Heart right ventricle (tissue), 16 donors: ENCODE measurements at regions not wholly inside any gene's neighbourhood (a gene's known extent, or its start where the extent isn't known, plus 50 kb on each side); places are given as distances from the start of the nearest gene placed in this dataset.

Experiments
- ATAC-seq, 8 donors: fragments of 200-7000 bp; cut with Tn5 transposase; one replicate each; pipeline ENCODE4 v1.9.1; 2020; ENCODE audit warnings: mild to moderate bottlenecking in 8 of 8, moderate library complexity in 8 of 8, moderate number of reproducible peaks in 1 of 8
- DNase-seq, 2 donors: peaks; one replicate each; pipeline ENCODE4 v3.0.0-alpha.2; 2020
- H3K27ac ChIP-seq, 10 donors: fragments of 200-600 bp; sonication (generic) in 2 of 10; one replicate each; pipeline versions ENCODE4 v1.5.0 to v1.8.0; 2020 to 2022; ENCODE audit warnings: mild to moderate bottlenecking in 3 of 10
- H3K27me3 ChIP-seq, 7 donors: fragments of 200-600 bp; one replicate each; pipeline ENCODE4 v1.8.0; 2021 to 2022; ENCODE audit warnings: mild to moderate bottlenecking in 2 of 7
- H3K36me3 ChIP-seq, 9 donors: fragments of 200-600 bp; sonication (generic) in 1 of 9; one replicate each; pipeline versions ENCODE4 v1.5.0 to v1.8.0; 2020 to 2022; ENCODE audit warnings: mild to moderate bottlenecking in 2 of 9
- H3K4me1 ChIP-seq, 9 donors: fragments of 200-600 bp; sonication (generic) in 1 of 9; one replicate each; pipeline versions ENCODE4 v1.5.0 to v1.8.0; 2020 to 2022; ENCODE audit warnings: mild to moderate bottlenecking in 4 of 9
- H3K4me3 ChIP-seq, 10 donors: fragments of 200-600 bp; sonication (generic) in 2 of 10; one replicate each; pipeline versions ENCODE4 v1.5.0 to v1.8.0; 2020 to 2022; ENCODE audit warnings: mild to moderate bottlenecking in 7 of 10, moderate library complexity in 2 of 10
- H3K9me3 ChIP-seq, 11 donors: fragments of 200-600 bp in 10 of 11; sonication (generic) in 2 of 11; one replicate each; pipeline versions ENCODE4 v1.5.0 to v1.8.0; 2013 to 2022; ENCODE audit warnings: mild to moderate bottlenecking in 2 of 11, control low read depth in 1 of 11, moderate library complexity in 1 of 11
- CTCF ChIP-seq, 9 donors: fragments of 200-600 bp; sonication (generic) in 2 of 9; IDR thresholded peaks; one replicate each; pipeline versions ENCODE4 v1.5.0 to v1.8.0; 2021 to 2022; ENCODE audit warnings: antibody characterized with exemption in 9 of 9, mild to moderate bottlenecking in 5 of 9, moderate library complexity in 1 of 9
- whole genome bisulfite sequencing, 2 donors: extraction: QIAGEN DNeasy Blood & Tissue Kit; methylation state at CpG; one replicate each; pipeline ENCODE4 v1.1.7; 2013; ENCODE audit warnings: inconsistent platforms in 1 of 2; 5-methylcytosine and 5-hydroxymethylcytosine counted together
- intact Hi-C, 10 donors: fragments of 100-400 bp; cut with DNase I; formaldehyde crosslinking; loops; one replicate each; pipeline versions ENCODE4 v1.11.1 to v1.14.2; 2022
- donor health status: Arrhythmogenic right ventricular cardiomyopathy.
- donor health status: ischemic (EF 13 %, LVEDD 7.1; RV severe dilation, severe dysfunction).
- donor health status: healthy with polysubstance abuse.
- donor health status: DM: no; HTN: yes; CAD: no.
- donor health status: DM: no; HTN: no; CAD: no.
- donor health status: ischemic (EF 25% LVEDD 6.9; RV normal size, moderate dysfunction).
- donor health status: ischemic (EF 25% LVEDD 5.7; RV mildly dilated, moderate dysfunction).
- donor health status: healthy.
- donor health status: DM: yes; HTN: yes; CAD: no.
- donor health status: Ischemic cardiomyopathy.
- donor health status: ischemic (EF 35%, LVEDD 5.7; RV mildly dilated, moderate dysfunction).
- donor health status: nonischemic (EF 11% LVEDD 7.7; RV severe dilation, severe dysfunction).
- donor health status: DM: yes; HTN: yes; CAD: no.
- donor health status: PGD.
- donor health status: ischemic (EF 29% LVEDD 5.4; RV normal size, mild dysfunction).
- donor health status: nonischemic (EF 23%, LVEDD 6.1; RV moderate dilation, normal function).

GRCh38 chr14:84789012-84789411, 740.9 kb upstream of the FLRT2 start:
- DNase-seq (no peak), ATAC-seq (no peak)
- Histone ChIP-seq H3K27ac (no peak overlapping the region), H3K9me3 (peaks cover 0 to 7% (median 0%) of the 10 kb centered on the region in 11 donors), H3K27me3 (no peaks in the 10 kb centered on the region), H3K4me3 (no peak overlapping the region), H3K4me1 (no peaks in the 10 kb centered on the region), H3K36me3 (no peaks in the 10 kb centered on the region)
- intact Hi-C loops: no loop called here
- 84 to 85% methylated on average over 1 of the region's 1 CpG for WGBS, 2 donors
- no peak for TF ChIP-seq CTCF (IDR thresholded peaks at IDR 0.05)

- ATAC-seq (no peak), DNase-seq (no peak)
- WGBS, 2 donors: 70 to 73% methylated on average over 4 of the region's 4 CpGs
- Histone ChIP-seq H3K36me3 (no peaks in the 10 kb centered on the region), H3K27me3 (no peaks in the 10 kb centered on the region), H3K9me3 (peaks cover 0 to 7% (median 0%) of the 10 kb centered on the region in 11 donors), H3K27ac (no peak overlapping the region), H3K4me1 (no peaks in the 10 kb centered on the region), H3K4me3 (no peak overlapping the region)
- TF ChIP-seq CTCF (IDR thresholded peaks at IDR 0.05): no peak
- intact Hi-C loops: no loop called here
These were observed 737.1 kb upstream of the FLRT2 start for GRCh38 chr14:84792722-84793410.

GRCh38 chr14:84797326-84797725, 732.6 kb upstream of the FLRT2 start:
- peaks cover 0 to 7% (median 0%) of the 10 kb centered on the region in 11 donors for H3K9me3 ChIP-seq
- intact Hi-C loops: no loop called here
- H3K36me3 ChIP-seq: no peaks in the 10 kb centered on the region
- WGBS, 2 donors: 94 to 95% methylated on average over 3 of the region's 3 CpGs
- no peaks in the 10 kb centered on the region for H3K27me3 ChIP-seq
- H3K4me1 ChIP-seq: no peaks in the 10 kb centered on the region
- no peak for DNase-seq
- ATAC-seq: no peak
- no peak overlapping the region for H3K4me3 ChIP-seq
- TF ChIP-seq CTCF (IDR thresholded peaks at IDR 0.05): no peak
- H3K27ac ChIP-seq: no peak overlapping the region

- Histone ChIP-seq H3K9me3 (no peaks in the 10 kb centered on the region), H3K36me3 (no peaks in the 10 kb centered on the region), H3K27ac (no peak overlapping the region), H3K4me3 (no peak overlapping the region), H3K4me1 (peaks cover 0 to 14% (median 3%) of the 10 kb centered on the region in 9 donors), H3K27me3 (no peaks in the 10 kb centered on the region)
- intact Hi-C loops: no loop called here
- ATAC-seq (no peak), DNase-seq (no peak)
- 57 to 79% methylated on average over 1 of the region's 1 CpG for WGBS, 2 donors
- TF ChIP-seq CTCF (IDR thresholded peaks at IDR 0.05): no peak
These were observed 725.5 kb upstream of the FLRT2 start for GRCh38 chr14:84804468-84804867.
